HepG2 (cell line): ENCODE measurements at regions not wholly inside any gene's neighbourhood (a gene's known extent, or its start where the extent isn't known, plus 50 kb on each side); places are given as distances from the start of the nearest gene placed in this dataset.

Experiments
- ATAC-seq: fragments of 200-7000 bp; cut with Tn5 transposase; 3 replicates; pipeline ENCODE4 v1.9.1; 2020; ENCODE audit warnings: mild to moderate bottlenecking, moderate library complexity
- BruUV-seq: library from RNA; stranded (reverse); fragments of 400-500 nt; replicated peaks from 2 replicates; lab custom pipeline; 2021; lab: Mats Ljungman, UMichigan
- CTCF ChIA-PET: fragments of 300-600 bp; formaldehyde crosslinking; extraction: SDS; loops from one replicate; lab custom pipeline; 2021; ENCODE audit warnings: low total read pairs, inconsistent platforms, low intra/inter-chr PET ratio; lab: Yijun Ruan, JAX
- POLR2A ChIA-PET: fragments of 350-600 bp; sonication (Branson Sonifier 250); formaldehyde crosslinking; loops from one replicate; lab custom pipeline; 2020; ENCODE audit warnings: antibody characterized with exemption, inconsistent platforms; lab: Yijun Ruan, JAX
- DNase-seq: peaks from one replicate; pipeline ENCODE4 v3.0.0-alpha.2; 2015; ENCODE audit warnings: low spot score
- FAIRE-seq: peaks from 3 replicates; lab custom pipeline; 2011; peaks lifted over from hg19 to GRCh38; lab: Jason Lieb, UNC
- H2AFZ ChIP-seq: one replicate; pipeline ENCODE4 v1.6.1; 2011; ENCODE audit warnings: low read length, inconsistent platforms
- H3K27ac ChIP-seq: fragments of 300-600 bp; 3 replicates; pipeline ENCODE4 v1.8.0; 2011; ENCODE audit warnings: mixed run types, mild to moderate bottlenecking, mixed read lengths, low read length, inconsistent platforms; ENCODE audit not compliant: insufficient read depth; ENCODE audit errors: extremely low read length
- H3K27me3 ChIP-seq, 2 experiments: fragments of 200-600 bp in 1 of 2; 2 replicates in 1 of 2; 3 replicates in 1 of 2; pipeline versions ENCODE4 v1.6.0 to v1.8.0; 2011; ENCODE audit warnings: low read length in 2 of 2, mild to moderate bottlenecking in 2 of 2, moderate library complexity in 2 of 2, inconsistent platforms in 1 of 2; ENCODE audit not compliant: insufficient read depth in 2 of 2, control insufficient read depth in 1 of 2
- H3K36me3 ChIP-seq, 2 experiments: fragments of 200-600 bp in 1 of 2; replicated peaks in 1 of 2; 2 replicates in 1 of 2; 3 replicates in 1 of 2; pipeline versions ENCODE4 v1.5.1 to v1.8.0; 2011; ENCODE audit warnings: low read length in 2 of 2, inconsistent platforms in 1 of 2; ENCODE audit not compliant: insufficient read depth in 2 of 2, control insufficient read depth in 1 of 2
- H3K4me1 ChIP-seq: 2 replicates; pipeline ENCODE4 v1.5.1; 2012; ENCODE audit warnings: low read length, inconsistent platforms; ENCODE audit not compliant: insufficient read depth
- H3K4me2 ChIP-seq: 2 replicates; pipeline ENCODE4 v1.6.0; 2011; ENCODE audit warnings: low read depth, low read length, inconsistent platforms
- H3K4me3 ChIP-seq, 3 experiments: fragments of 200-600 bp in 1 of 3; sonication (generic), shearing (Covaris generic) in 1 of 3; replicated peaks in 1 of 3; 2 replicates each; pipeline ENCODE4 v1.5.1; 2011 to 2016; ENCODE audit warnings: low read length in 3 of 3, inconsistent platforms in 2 of 3, low read depth in 2 of 3, mild to moderate bottlenecking in 2 of 3, control low read depth in 1 of 3, mixed read lengths in 1 of 3; ENCODE audit not compliant: insufficient read depth in 1 of 3
- H3K79me2 ChIP-seq: one replicate; pipeline ENCODE4 v1.6.1; 2011; ENCODE audit warnings: low read length, inconsistent platforms; ENCODE audit not compliant: insufficient read depth
- H3K9ac ChIP-seq: 2 replicates; pipeline ENCODE4 v1.6.0; 2011; ENCODE audit warnings: mild to moderate bottlenecking, low read depth, low read length, inconsistent platforms; ENCODE audit not compliant: insufficient read depth
- H3K9me3 ChIP-seq: 2 replicates; pipeline ENCODE4 v1.5.1; 2012; ENCODE audit warnings: mild to moderate bottlenecking, low read length
- H4K20me1 ChIP-seq: 2 replicates; pipeline ENCODE4 v1.6.0; 2011; ENCODE audit warnings: inconsistent platforms, mild to moderate bottlenecking, low read length, moderate library complexity; ENCODE audit not compliant: insufficient read depth
- HNF4G ChIP-seq, 2 experiments: sonication (generic) in 1 of 2; formaldehyde crosslinking in 1 of 2; IDR thresholded peaks; 2 replicates each; pipeline versions ENCODE4 v1.4.0 to v1.6.1; 2011 to 2020; ENCODE audit warnings: borderline replicate concordance in 2 of 2, low read depth in 2 of 2, mild to moderate bottlenecking in 2 of 2, low read length in 1 of 2, missing genetic modification reagents in 1 of 2, moderate library complexity in 1 of 2
- SIN3A ChIP-seq: IDR thresholded peaks from 2 replicates; pipeline ENCODE4 v1.6.1; 2011; ENCODE audit warnings: low read depth, mild to moderate bottlenecking, control low read depth, low read length, borderline replicate concordance
- SMAD1 ChIP-seq: sonication (generic); formaldehyde crosslinking; IDR thresholded peaks from 2 replicates; pipeline ENCODE4 v1.4.0; 2020; ENCODE audit warnings: missing genetic modification reagents, low read depth, mild to moderate bottlenecking, borderline replicate concordance
- THAP8 ChIP-seq: sonication (generic); formaldehyde crosslinking; IDR thresholded peaks from 2 replicates; pipeline ENCODE4 v1.5.1; 2020; ENCODE audit warnings: missing genetic modification reagents, mild to moderate bottlenecking, borderline replicate concordance
- ZNF513 ChIP-seq: sonication (generic); formaldehyde crosslinking; conservative IDR thresholded peaks from 2 replicates; pipeline ENCODE4 v1.5.0; 2020; ENCODE audit warnings: missing genetic modification reagents
- ZNF567 ChIP-seq: sonication (generic); formaldehyde crosslinking; IDR thresholded peaks from 2 replicates; pipeline ENCODE4 v1.8.1; 2023; ENCODE audit warnings: mild to moderate bottlenecking, missing genetic modification reagents, borderline replicate concordance
- WGBS: methylation state at CpG from one replicate; pipeline ENCODE4 v1.1.6; 2017; ENCODE audit warnings: low lambda C conversion rate; 5-methylcytosine and 5-hydroxymethylcytosine counted together
- in situ Hi-C: cut with HindIII; loops from 2 replicates; pipeline ENCODE4 v1.10.0; 2017; ENCODE audit warnings: low pct_unique_long_range_greater_than_20kb; ENCODE audit not compliant: extremely low pct_ligation_motif_present
- intact Hi-C: fragments of 100-400 bp; cut with micrococcal nuclease; formaldehyde crosslinking; loops from one replicate; pipeline ENCODE4 v1.10.0; 2022; ENCODE audit not compliant: unreplicated experiment

DNA sequence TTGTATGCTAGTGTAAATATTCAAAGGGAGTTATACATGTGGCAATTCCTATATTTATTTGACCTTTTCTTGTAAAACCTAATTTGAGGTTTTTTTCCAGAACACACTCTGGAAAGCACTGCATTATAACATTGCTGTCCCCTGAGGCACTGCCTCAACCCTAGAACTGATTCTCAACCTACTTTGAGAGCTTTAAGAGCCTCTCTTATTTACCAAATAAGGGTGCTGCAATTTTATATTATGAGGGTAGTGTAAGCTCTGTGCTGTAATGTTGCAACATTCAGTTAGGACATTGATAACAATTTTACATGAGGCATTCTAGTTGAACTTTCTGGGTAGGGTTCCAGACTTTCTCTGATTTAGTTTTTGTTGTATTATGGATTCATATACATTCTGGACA, 302.2 kb upstream of the DEPDC1 start (continued):
- TF ChIP-seq SIN3A: no peak
- no peak for TF ChIP-seq THAP8 (CRISPR knock-in tag)
- no peak for TF ChIP-seq SMAD1 (CRISPR knock-in tag)
- TF ChIP-seq ZNF513 (CRISPR knock-in tag): no peak

- DNase-seq: no peak
- Histone ChIP-seq H3K36me3 (no peaks in the 10 kb centered on the region), H3K4me2 (no peak overlapping the region), H4K20me1 (no peaks in the 10 kb centered on the region), H3K9me3 (peaks cover 96% of the 10 kb centered on the region), H3K27ac (no peak overlapping the region), H2AFZ (no peak overlapping the region), H3K4me1 (no peaks in the 10 kb centered on the region), H3K9ac (no peak overlapping the region), H3K27me3 (no peaks in the 10 kb centered on the region), H3K79me2 (no peaks in the 10 kb centered on the region), H3K4me3 (no peak overlapping the region)
- TF ChIP-seq ZNF567 (CRISPR knock-in tag) (no peak), HNF4G (IDR thresholded peaks at IDR 0.05; ENCODE audit: borderline replicate concordance, low read depth, low read length) (no peak), HNF4G (CRISPR knock-in tag; IDR thresholded peaks at IDR 0.05; ENCODE audit: borderline replicate concordance, low read depth) (no peak)
- BruUV-seq: no TSS peak
- no peak for FAIRE-seq
- in situ Hi-C loops (no loop called here), intact Hi-C loops (no loop called here)
- no peak for ATAC-seq
- ChIA-PET POLR2A (no interaction called here), CTCF (no interaction called here)
- 6% methylated on average over 1 of the region's 1 CpG for WGBS
Measured at GRCh38 chr1:68800182-68800581, 303.3 kb upstream of the DEPDC1 start.
